ENCODE measurements at regions not wholly inside any gene's neighbourhood (a gene's known extent, or its start where the extent isn't known, plus 50 kb on each side); places are given as distances from the start of the nearest gene placed in this dataset.
"Not testable (repeated sequence)": the region's sequence is repeated elsewhere in the genome, so short reads cannot be mapped to it uniquely, and the experiment has no call there.

DNA sequence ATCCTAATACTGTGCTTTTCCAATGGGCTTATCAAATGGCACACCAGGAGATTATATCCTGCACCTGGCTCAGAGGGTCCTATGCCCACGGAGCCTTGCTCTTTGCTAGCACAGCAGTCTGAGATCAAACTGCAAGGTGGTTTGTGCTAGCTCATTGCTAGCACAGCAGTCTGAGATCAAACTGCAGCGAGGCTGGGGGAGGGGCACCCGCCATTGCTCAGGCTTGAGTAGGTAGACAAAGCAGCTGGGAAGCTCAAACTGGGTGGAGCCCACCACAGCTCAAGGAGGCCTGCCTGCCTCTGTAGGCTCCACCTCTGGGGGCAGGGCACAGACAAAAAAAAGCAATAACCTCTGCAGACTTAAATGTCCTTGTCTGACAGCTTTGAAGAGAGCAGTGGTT lies 116.0 kb upstream of the ETV3 start:
- TF ChIP-seq, protein P1, sequence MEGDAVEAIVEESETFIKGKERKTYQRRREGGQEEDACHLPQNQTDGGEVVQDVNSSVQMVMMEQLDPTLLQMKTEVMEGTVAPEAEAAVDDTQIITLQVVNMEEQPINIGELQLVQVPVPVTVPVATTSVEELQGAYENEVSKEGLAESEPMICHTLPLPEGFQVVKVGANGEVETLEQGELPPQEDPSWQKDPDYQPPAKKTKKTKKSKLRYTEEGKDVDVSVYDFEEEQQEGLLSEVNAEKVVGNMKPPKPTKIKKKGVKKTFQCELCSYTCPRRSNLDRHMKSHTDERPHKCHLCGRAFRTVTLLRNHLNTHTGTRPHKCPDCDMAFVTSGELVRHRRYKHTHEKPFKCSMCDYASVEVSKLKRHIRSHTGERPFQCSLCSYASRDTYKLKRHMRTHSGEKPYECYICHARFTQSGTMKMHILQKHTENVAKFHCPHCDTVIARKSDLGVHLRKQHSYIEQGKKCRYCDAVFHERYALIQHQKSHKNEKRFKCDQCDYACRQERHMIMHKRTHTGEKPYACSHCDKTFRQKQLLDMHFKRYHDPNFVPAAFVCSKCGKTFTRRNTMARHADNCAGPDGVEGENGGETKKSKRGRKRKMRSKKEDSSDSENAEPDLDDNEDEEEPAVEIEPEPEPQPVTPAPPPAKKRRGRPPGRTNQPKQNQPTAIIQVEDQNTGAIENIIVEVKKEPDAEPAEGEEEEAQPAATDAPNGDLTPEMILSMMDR (IDR thresholded peaks at IDR 0.05) = not testable (repeated sequence)
- TF ChIP-seq POLR2A (IDR thresholded peaks at IDR 0.05) = not testable (repeated sequence)

Data from testis (tissue), 2 donors.